A549 (cell line): ENCODE measurements at regions not wholly inside any gene's neighbourhood (a gene's known extent, or its start where the extent isn't known, plus 50 kb on each side); places are given as distances from the start of the nearest gene placed in this dataset.

Source experiments
- ATAC-seq, 2 experiments: fragments of 200-7000 bp in 1 of 2; fragments of >200 bp in 1 of 2; cut with Nextera tagmentation in 1 of 2; cut with Tn5 transposase in 1 of 2; 3 replicates each; pipeline versions ENCODE4 v1.8.0 to v1.9.1; 2018 to 2020; ENCODE audit warnings: mild to moderate bottlenecking in 1 of 2, moderate library complexity in 1 of 2
- CTCF ChIA-PET: fragments of 300-600 bp; sonication (Branson Sonifier 250); formaldehyde crosslinking; extraction: SDS; loops from one replicate; lab custom pipeline; 2021; ENCODE audit warnings: antibody characterized with exemption, inconsistent platforms; lab: Yijun Ruan, JAX
- POLR2A ChIA-PET: fragments of 350-600 bp; formaldehyde crosslinking; extraction: SDS; loops from one replicate; lab custom pipeline; 2021; ENCODE audit warnings: antibody characterized with exemption, inconsistent platforms; lab: Yijun Ruan, JAX
- DNase-seq, 2 experiments: peaks; one replicate each; pipeline versions ENCODE4 v3.0.0 to v3.0.0-alpha.2; 2011 to 2016; ENCODE audit warnings: low read depth in 1 of 2, low spot score in 1 of 2
- FAIRE-seq: peaks from 2 replicates; lab custom pipeline; 2011; peaks lifted over from hg19 to GRCh38; lab: Jason Lieb, UNC
- H3K27ac ChIP-seq, 2 experiments: fragments of >200 bp; sonication (Bioruptor Twin); formaldehyde crosslinking; 3 replicates each; pipeline ENCODE4 v1.5.1; 2016 to 2017
- H3K4me1 ChIP-seq: fragments of >200 bp; sonication (Bioruptor Twin); formaldehyde crosslinking; 3 replicates; pipeline ENCODE4 v1.6.1; 2016
- H3K4me2 ChIP-seq: fragments of >200 bp; sonication (Bioruptor Twin); formaldehyde crosslinking; 3 replicates; pipeline ENCODE4 v1.6.1; 2016
- H3K4me3 ChIP-seq: fragments of >200 bp; sonication (Bioruptor Twin); formaldehyde crosslinking; 3 replicates; pipeline ENCODE4 v1.5.1; 2016
- H3K9me3 ChIP-seq: fragments of >200 bp; sonication (Bioruptor Twin); formaldehyde crosslinking; 3 replicates; pipeline ENCODE4 v1.6.1; 2016
- ATOH8 ChIP-seq: fragments of 250-450 bp; sonication (Bioruptor Pico); IDR thresholded peaks from 2 replicates; pipeline ENCODE4 v1.5.0; 2020; ENCODE audit warnings: low read depth, mild to moderate bottlenecking, moderate library complexity
- CTCF ChIP-seq: fragments of >200 bp; sonication (Bioruptor Twin); formaldehyde crosslinking; IDR thresholded peaks from 3 replicates; pipeline ENCODE4 v1.5.1; 2016
- EP300 ChIP-seq, 2 experiments: fragments of >200 bp; sonication (Bioruptor Twin); formaldehyde crosslinking; IDR thresholded peaks; 2 replicates in 1 of 2; 3 replicates in 1 of 2; pipeline ENCODE4 v1.6.1; 2016 to 2017
- FOSB ChIP-seq: fragments of 250-450 bp; sonication (Bioruptor Pico); IDR thresholded peaks from 2 replicates; pipeline ENCODE4 v1.5.0; 2020; ENCODE audit warnings: mild to moderate bottlenecking, moderate library complexity
- GATA3 ChIP-seq: IDR thresholded peaks from 2 replicates; pipeline ENCODE4 v1.6.1; 2012; ENCODE audit warnings: borderline replicate concordance
- HDAC2 ChIP-seq: fragments of 200-600 bp; sonication (generic); IDR thresholded peaks from 2 replicates; pipeline ENCODE4 v1.6.1; 2016
- HES2 ChIP-seq: fragments of >200 bp; sonication (Bioruptor Twin); formaldehyde crosslinking; IDR thresholded peaks from 2 replicates; pipeline ENCODE4 v1.6.1; 2016
- HOXB13 ChIP-seq: fragments of 250-450 bp; sonication (Bioruptor Pico); IDR thresholded peaks from 2 replicates; pipeline ENCODE4 v1.5.0; 2020; ENCODE audit warnings: low read depth, mild to moderate bottlenecking, moderate library complexity
- HOXB5 ChIP-seq: fragments of 250-450 bp; sonication (Bioruptor Pico); IDR thresholded peaks from 2 replicates; pipeline ENCODE4 v1.5.0; 2020; ENCODE audit warnings: mild to moderate bottlenecking, moderate library complexity
- KDM1A ChIP-seq: fragments of 200-600 bp; sonication (generic); IDR thresholded peaks from 2 replicates; pipeline ENCODE4 v1.6.1; 2016; ENCODE audit warnings: low read depth, mild to moderate bottlenecking
- KDM5A ChIP-seq: fragments of 200-600 bp; sonication (generic); IDR thresholded peaks from 2 replicates; pipeline ENCODE4 v1.6.1; 2016; ENCODE audit warnings: antibody characterized with exemption, mild to moderate bottlenecking
- MAFK ChIP-seq: fragments of 450-650 bp; IDR thresholded peaks from 2 replicates; pipeline ENCODE4 v1.6.1; 2014; ENCODE audit not compliant: partially characterized antibody
- MAX ChIP-seq: IDR thresholded peaks from 2 replicates; pipeline ENCODE4 v1.6.1; 2012
- MAZ ChIP-seq: fragments of 150-350 bp; IDR thresholded peaks from 2 replicates; pipeline ENCODE4 v1.6.1; 2014; ENCODE audit warnings: antibody characterized with exemption, low read depth, low read length, borderline replicate concordance
- NFE2L2 ChIP-seq: fragments of 150-350 bp; conservative IDR thresholded peaks from 2 replicates; pipeline ENCODE4 v1.6.1; 2014; ENCODE audit warnings: low read length
- NR3C1 ChIP-seq: fragments of >200 bp; sonication (Bioruptor Twin); formaldehyde crosslinking; IDR thresholded peaks from 3 replicates; pipeline ENCODE4 v1.6.1; 2017
- RAD21 ChIP-seq, 2 experiments: fragments of >200 bp in 1 of 2; sonication (Bioruptor Twin) in 1 of 2; formaldehyde crosslinking in 1 of 2; IDR thresholded peaks in 1 of 2; conservative IDR thresholded peaks in 1 of 2; 2 replicates in 1 of 2; 3 replicates in 1 of 2; pipeline ENCODE4 v1.6.1; 2012 to 2018; ENCODE audit warnings: inconsistent platforms in 1 of 2
- RFX5 ChIP-seq: fragments of 450-650 bp; IDR thresholded peaks from 2 replicates; pipeline ENCODE4 v1.7.1; 2014; ENCODE audit warnings: antibody characterized with exemption, mild to moderate bottlenecking, moderate library complexity
- SMC3 ChIP-seq: fragments of >200 bp; sonication (Bioruptor Twin); formaldehyde crosslinking; IDR thresholded peaks from 3 replicates; pipeline ENCODE4 v1.6.1; 2018; ENCODE audit warnings: inconsistent platforms
- SREBF2 ChIP-seq: fragments of 450-650 bp; IDR thresholded peaks from 2 replicates; pipeline ENCODE4 v1.6.1; 2014; ENCODE audit warnings: mild to moderate bottlenecking, moderate library complexity
- TFCP2L1 ChIP-seq: fragments of 250-450 bp; sonication (Bioruptor Pico); IDR thresholded peaks from 2 replicates; pipeline ENCODE4 v1.5.0; 2021; ENCODE audit warnings: mild to moderate bottlenecking
- TP53 ChIP-seq: fragments of 250-450 bp; sonication (Bioruptor Pico); IDR thresholded peaks from 2 replicates; pipeline ENCODE4 v1.5.0; 2021; ENCODE audit warnings: mild to moderate bottlenecking, moderate library complexity
- ZSCAN20 ChIP-seq: fragments of 250-450 bp; sonication (Bioruptor Pico); IDR thresholded peaks from 2 replicates; pipeline ENCODE4 v1.8.0; 2022; ENCODE audit warnings: mild to moderate bottlenecking, moderate library complexity
- WGBS: methylation state at CpG from one replicate; pipeline ENCODE4 v1.1.6; 2017; ENCODE audit errors: missing lambda C conversion rate; 5-methylcytosine and 5-hydroxymethylcytosine counted together

GRCh38 chr6:44699851-44700250, 312.3 kb downstream of the CDC5L start (continued):
- no peak for TF ChIP-seq CTCF
- no peak for TF ChIP-seq GATA3
- no peak for TF ChIP-seq HOXB5 (CRISPR knock-in tag)
- TF ChIP-seq EP300 (IDR thresholded peaks at IDR 0.05): no peak
- no peak for TF ChIP-seq NFE2L2
- no peak for TF ChIP-seq KDM5A
- TF ChIP-seq HDAC2: no peak

- no peak for DNase-seq
- Histone ChIP-seq H3K4me3 (no peak overlapping the region), H3K27ac (no peak overlapping the region), H3K4me2 (no peak overlapping the region), H3K9me3 (no peaks in the 10 kb centered on the region), H3K4me1 (no peaks in the 10 kb centered on the region)
- TF ChIP-seq MAX (no peak), TFCP2L1 (no peak), MAFK (no peak), RFX5 (no peak), RAD21 (conservative IDR thresholded peaks at IDR 0.05 in 1 of 2, IDR thresholded peaks at IDR 0.05 in 1 of 2) (no peak), FOSB (CRISPR knock-in tag) (no peak), TP53 (CRISPR knock-in tag) (no peak), HOXB5 (CRISPR knock-in tag) (no peak), HOXB13 (CRISPR knock-in tag) (no peak), SMC3 (no peak)
- POLR2A ChIA-PET: no interaction called here
- CTCF ChIA-PET: no interaction called here
- WGBS: 47% methylated on average over 5 of the region's 5 CpGs
- no peak for FAIRE-seq
- no peak for ATAC-seq
Measured at GRCh38 chr6:44700422-44700821, 312.9 kb downstream of the CDC5L start.

- H3K4me2 ChIP-seq: no peak overlapping the region
- CTCF ChIA-PET: no interaction called here
- no peak for TF ChIP-seq NR3C1
- no peak for FAIRE-seq
- no peak for DNase-seq
- ATAC-seq: no peak
- 56% methylated on average over 11 of the region's 11 CpGs for WGBS
- H3K4me1 ChIP-seq: no peaks in the 10 kb centered on the region
- H3K4me3 ChIP-seq: no peak overlapping the region
- H3K27ac ChIP-seq: no peak overlapping the region
- POLR2A ChIA-PET: no interaction called here
- H3K9me3 ChIP-seq: no peaks in the 10 kb centered on the region
Measured at GRCh38 chr6:44701038-44701636, 313.6 kb downstream of the CDC5L start.

GRCh38 chr6:44701637-44702101, 314.2 kb downstream of the CDC5L start:
- TF ChIP-seq KDM5A (no peak), MAZ (no peak), GATA3 (no peak), ZSCAN20 (CRISPR knock-in tag) (no peak), MAX (no peak), SREBF2 (no peak), ATOH8 (CRISPR knock-in tag) (no peak), KDM1A (no peak), HES2 (no peak), RFX5 (no peak)
- ChIA-PET POLR2A (no interaction called here), CTCF (no interaction called here)
- Histone ChIP-seq H3K4me2 (no peak overlapping the region), H3K9me3 (no peaks in the 10 kb centered on the region), H3K4me3 (no peak overlapping the region), H3K4me1 (no peaks in the 10 kb centered on the region), H3K27ac (no peak overlapping the region)
- WGBS: 77% methylated on average over 12 of the region's 12 CpGs
- ATAC-seq (no peak), DNase-seq (no peak), FAIRE-seq (no peak)
